Esophagus muscularis mucosa (tissue), 4 donors: ENCODE measurements at regions not wholly inside any gene's neighbourhood (a gene's known extent, or its start where the extent isn't known, plus 50 kb on each side); places are given as distances from the start of the nearest gene placed in this dataset.

Experiments
- DNase-seq: peaks from one replicate; pipeline ENCODE4 v3.0.0-alpha.2; 2017; ENCODE audit errors: extremely low spot score
- H3K27ac ChIP-seq, 4 donors: fragments of 200-600 bp; sonication (generic); replicated peaks in 1 of 4; 1 replicate in 3 of 4; 2 replicates in 1 of 4; pipeline ENCODE4 v1.5.1; 2016 to 2019; ENCODE audit warnings: mild to moderate bottlenecking in 1 of 4
- H3K27me3 ChIP-seq, 4 donors: fragments of 200-600 bp; sonication (generic); one replicate each; pipeline versions ENCODE4 v1.5.1 to v1.6.0; 2016 to 2019
- H3K36me3 ChIP-seq, 4 donors: fragments of 200-600 bp; sonication (generic); one replicate each; pipeline ENCODE4 v1.5.1; 2016 to 2019
- H3K4me1 ChIP-seq, 4 donors: fragments of 200-600 bp; sonication (generic); one replicate each; pipeline ENCODE4 v1.5.1; 2016 to 2019
- H3K4me3 ChIP-seq, 4 donors: fragments of 200-600 bp; sonication (generic); 1 replicate in 2 of 4; 2 replicates in 2 of 4; pipeline ENCODE4 v1.5.1; 2016 to 2019; ENCODE audit warnings: mild to moderate bottlenecking in 4 of 4, moderate library complexity in 1 of 4
- H3K9me3 ChIP-seq, 4 donors: fragments of 200-600 bp; sonication (generic); 1 replicate in 3 of 4; 2 replicates in 1 of 4; pipeline ENCODE4 v1.5.1; 2016 to 2019
- CTCF ChIP-seq, 3 experiments: fragments of 200-600 bp in 2 of 3; fragments of 450-650 bp in 1 of 3; sonication (generic) in 2 of 3; IDR thresholded peaks; one replicate each; pipeline ENCODE4 v1.5.1; 2017 to 2019; ENCODE audit warnings: antibody characterized with exemption in 3 of 3, mild to moderate bottlenecking in 2 of 3, moderate library complexity in 1 of 3
- EP300 ChIP-seq: sonication (generic); formaldehyde crosslinking; IDR thresholded peaks from one replicate; pipeline ENCODE4 v1.6.1; 2017; ENCODE audit warnings: antibody characterized with exemption
- POLR2A ChIP-seq: fragments of 450-650 bp; IDR thresholded peaks from one replicate; pipeline ENCODE4 v1.6.1; 2017; ENCODE audit warnings: antibody characterized with exemption, moderate library complexity, mild to moderate bottlenecking, low read depth
- POLR2AphosphoS5 ChIP-seq, 2 donors: sonication (generic); formaldehyde crosslinking; IDR thresholded peaks; one replicate each; pipeline ENCODE4 v1.6.1; 2017; ENCODE audit warnings: antibody characterized with exemption in 2 of 2
- WGBS: methylation state at CpG from one replicate; pipeline ENCODE4 v1.1.5; 2018; 5-methylcytosine and 5-hydroxymethylcytosine counted together
- intact Hi-C: fragments of 100-400 bp; cut with DNase I; formaldehyde crosslinking; loops from one replicate; pipeline ENCODE4 v1.15.1; 2023

- no peak overlapping the region for H3K4me3 ChIP-seq
- WGBS: 72% methylated on average over 5 of the region's 6 CpGs
- H3K27me3 ChIP-seq: no peaks in the 10 kb centered on the region
- intact Hi-C loops: no loop called here
- TF ChIP-seq POLR2A (no peak), CTCF (IDR thresholded peaks at IDR 0.05) (no peak), EP300 (no peak), POLR2AphosphoS5 (IDR thresholded peaks at IDR 0.05) (peak; percentile 32 to 36)
- peaks cover 26 to 30% (median 27%) of the 10 kb centered on the region in 4 donors for H3K4me1 ChIP-seq
- peaks cover 0 to 3% (median 0%) of the 10 kb centered on the region in 4 donors for H3K9me3 ChIP-seq
- DNase-seq: peak; percentile 91
- no peak overlapping the region for H3K27ac ChIP-seq
- no peaks in the 10 kb centered on the region for H3K36me3 ChIP-seq
Observed at GRCh38 chr2:71833855-71834560, 313.7 kb downstream of the CYP26B1 start.

- Histone ChIP-seq H3K36me3 (no peaks in the 10 kb centered on the region), H3K4me1 (peaks cover 26 to 30% (median 27%) of the 10 kb centered on the region in 4 donors), H3K27ac (no peak overlapping the region), H3K9me3 (peaks cover 0 to 3% (median 0%) of the 10 kb centered on the region in 4 donors), H3K4me3 (no peak overlapping the region), H3K27me3 (no peaks in the 10 kb centered on the region)
- over 99% methylated on average over 4 of the region's 4 CpGs for WGBS
- no peak for DNase-seq
- TF ChIP-seq POLR2A (no peak), CTCF (IDR thresholded peaks at IDR 0.05) (no peak), POLR2AphosphoS5 (IDR thresholded peaks at IDR 0.05) (no peak), EP300 (no peak)
- intact Hi-C loops: no loop called here
Observed at GRCh38 chr2:71833272-71833671, 314.4 kb downstream of the CYP26B1 start.

DNA sequence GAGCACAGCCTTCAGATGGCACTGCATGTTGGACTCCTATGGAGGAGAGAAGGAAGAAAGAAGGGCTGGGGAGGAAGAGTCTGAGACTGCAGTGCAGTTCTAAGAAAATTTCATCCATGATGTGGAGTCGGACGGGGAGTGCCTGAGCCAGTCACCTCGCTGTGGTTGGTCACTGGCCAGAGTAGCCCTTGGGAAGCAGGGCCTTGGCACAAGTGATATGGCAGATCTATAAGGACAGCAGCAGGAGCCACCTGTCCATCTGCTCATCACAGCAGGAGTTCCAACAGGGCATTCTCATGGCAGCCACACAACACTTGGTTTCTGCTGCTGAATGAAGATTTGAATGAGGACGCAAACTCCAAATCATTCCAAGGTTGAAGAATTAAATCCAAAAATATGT lies 314.8 kb downstream of the CYP26B1 start:
- intact Hi-C loops: no loop called here
- DNase-seq: peak; percentile 84
- WGBS: 100% methylated on average over 4 of the region's 4 CpGs

DNA sequence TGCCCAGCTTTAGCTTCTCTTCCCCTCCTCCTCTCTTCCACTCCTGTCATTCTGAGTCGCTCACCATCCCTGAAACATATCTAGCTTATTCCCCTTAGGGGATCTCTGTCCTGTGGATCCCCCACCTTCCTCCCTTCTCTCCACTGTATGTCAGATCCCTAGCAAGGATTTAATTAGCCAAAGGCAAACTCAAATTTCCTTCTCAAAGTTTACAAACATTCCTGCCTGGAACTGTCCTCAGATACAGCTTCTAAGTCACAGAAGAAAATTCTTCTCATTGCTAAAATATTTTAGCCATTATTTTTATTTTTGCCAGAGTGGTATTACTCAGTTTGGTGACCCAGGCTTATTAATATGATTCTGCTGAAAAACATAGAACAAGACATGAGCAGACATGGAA lies 315.3 kb downstream of the CYP26B1 start:
- no peaks in the 10 kb centered on the region for H3K27me3 ChIP-seq
- H3K9me3 ChIP-seq: peaks cover 0 to 3% (median 0%) of the 10 kb centered on the region in 4 donors
- TF ChIP-seq POLR2A: no peak
- TF ChIP-seq EP300: no peak
- no peak for TF ChIP-seq POLR2AphosphoS5 (IDR thresholded peaks at IDR 0.05)
- TF ChIP-seq CTCF (IDR thresholded peaks at IDR 0.05): no peak
- intact Hi-C loops: no loop called here
- no peak for DNase-seq
- H3K4me3 ChIP-seq: no peak overlapping the region
- no peak overlapping the region for H3K27ac ChIP-seq
- WGBS: 92% methylated on average over 1 of the region's 1 CpG
- H3K4me1 ChIP-seq: peaks cover 26 to 30% (median 27%) of the 10 kb centered on the region in 4 donors
- no peaks in the 10 kb centered on the region for H3K36me3 ChIP-seq

More for the DNA sequence above, 314.8 kb downstream of the CYP26B1 start:
- H3K4me3 ChIP-seq: no peak overlapping the region
- H3K27me3 ChIP-seq: no peaks in the 10 kb centered on the region
- no peak overlapping the region for H3K27ac ChIP-seq
- H3K9me3 ChIP-seq: peaks cover 0 to 3% (median 0%) of the 10 kb centered on the region in 4 donors
- TF ChIP-seq POLR2A (no peak), EP300 (no peak), POLR2AphosphoS5 (IDR thresholded peaks at IDR 0.05) (no peak), CTCF (IDR thresholded peaks at IDR 0.05) (no peak)
- peaks cover 26 to 30% (median 27%) of the 10 kb centered on the region in 4 donors for H3K4me1 ChIP-seq
- no peaks in the 10 kb centered on the region for H3K36me3 ChIP-seq
